ENCODE measurements at regions not wholly inside any gene's neighbourhood (a gene's known extent, or its start where the extent isn't known, plus 50 kb on each side); places are given as distances from the start of the nearest gene placed in this dataset.

DNA sequence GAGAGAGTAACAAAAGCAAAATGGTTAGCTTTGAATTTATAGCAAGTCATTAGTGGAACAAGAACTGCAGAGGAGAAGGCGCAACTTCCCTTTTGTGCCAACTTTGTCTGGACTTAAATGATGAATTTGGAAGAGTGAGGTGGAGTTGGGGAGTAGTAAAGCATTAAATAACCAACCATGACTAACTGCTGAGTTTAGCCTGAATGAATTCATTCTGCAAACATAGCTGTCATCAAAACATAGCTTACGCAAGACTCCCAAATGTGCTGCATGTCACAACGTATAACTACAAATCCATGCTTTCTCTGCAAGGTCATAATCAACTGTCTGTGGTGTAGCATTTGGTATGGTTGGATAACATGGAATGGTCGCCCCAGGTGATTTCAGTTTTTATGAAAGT, 75.9 kb upstream of the RPL34 start:
- intact Hi-C loops (cut with DNase I; ENCODE audit: low total_unique reads) = no loop called here
- Histone ChIP-seq H3K36me3 (ENCODE audit: low read depth, missing control alignments) (no peaks in the 10 kb centered on the region), H3K4me1 (no peaks in the 10 kb centered on the region), H3K4me3 (no peak overlapping the region), H3K27ac (no peak overlapping the region), H3K27me3 (no peaks in the 10 kb centered on the region), H3K9me3 (no peaks in the 10 kb centered on the region)
- no peak for DNase-seq
- WGBS, 2 donors = 89 to 93% methylated on average over 4 of the region's 4 CpGs
- TF ChIP-seq POLR2A (IDR thresholded peaks at IDR 0.05) = no peak
- TF ChIP-seq, protein P1, sequence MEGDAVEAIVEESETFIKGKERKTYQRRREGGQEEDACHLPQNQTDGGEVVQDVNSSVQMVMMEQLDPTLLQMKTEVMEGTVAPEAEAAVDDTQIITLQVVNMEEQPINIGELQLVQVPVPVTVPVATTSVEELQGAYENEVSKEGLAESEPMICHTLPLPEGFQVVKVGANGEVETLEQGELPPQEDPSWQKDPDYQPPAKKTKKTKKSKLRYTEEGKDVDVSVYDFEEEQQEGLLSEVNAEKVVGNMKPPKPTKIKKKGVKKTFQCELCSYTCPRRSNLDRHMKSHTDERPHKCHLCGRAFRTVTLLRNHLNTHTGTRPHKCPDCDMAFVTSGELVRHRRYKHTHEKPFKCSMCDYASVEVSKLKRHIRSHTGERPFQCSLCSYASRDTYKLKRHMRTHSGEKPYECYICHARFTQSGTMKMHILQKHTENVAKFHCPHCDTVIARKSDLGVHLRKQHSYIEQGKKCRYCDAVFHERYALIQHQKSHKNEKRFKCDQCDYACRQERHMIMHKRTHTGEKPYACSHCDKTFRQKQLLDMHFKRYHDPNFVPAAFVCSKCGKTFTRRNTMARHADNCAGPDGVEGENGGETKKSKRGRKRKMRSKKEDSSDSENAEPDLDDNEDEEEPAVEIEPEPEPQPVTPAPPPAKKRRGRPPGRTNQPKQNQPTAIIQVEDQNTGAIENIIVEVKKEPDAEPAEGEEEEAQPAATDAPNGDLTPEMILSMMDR (IDR thresholded peaks at IDR 0.05) = no peak

DNA sequence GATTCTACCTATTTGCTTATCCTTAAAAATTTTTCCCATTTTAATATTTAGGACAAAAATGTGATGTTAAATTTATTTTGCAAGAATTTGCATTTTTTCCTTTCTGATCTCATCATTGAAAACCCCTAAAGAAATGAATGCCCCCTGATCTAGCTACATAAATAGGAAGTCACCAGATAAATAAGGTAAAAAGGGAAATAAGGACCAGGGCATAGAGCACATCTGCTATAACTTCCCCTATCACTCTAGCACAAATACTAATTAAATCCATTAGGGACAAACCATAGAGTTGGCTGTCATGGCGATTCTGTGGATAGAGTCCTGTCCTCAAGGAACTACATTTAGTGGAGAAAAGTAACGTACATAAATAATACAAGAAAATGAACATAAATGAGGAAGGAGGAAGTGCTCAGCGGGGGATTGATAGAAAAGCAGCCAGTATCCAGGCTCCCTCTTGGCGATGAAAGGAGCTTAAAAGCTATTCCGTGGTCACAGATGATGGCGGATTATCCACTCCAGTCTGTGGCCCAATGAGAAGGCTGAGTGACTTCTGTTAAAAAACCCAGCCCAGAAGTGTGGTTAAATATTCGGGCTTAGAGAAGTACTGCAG, 76.9 kb upstream of the RPL34 start:
- Histone ChIP-seq H3K4me1 (no peaks in the 10 kb centered on the region), H3K36me3 (ENCODE audit: low read depth, missing control alignments) (no peaks in the 10 kb centered on the region), H3K27me3 (no peaks in the 10 kb centered on the region), H3K9me3 (no peaks in the 10 kb centered on the region), H3K27ac (no peak overlapping the region), H3K4me3 (no peak overlapping the region)
- no peak for TF ChIP-seq POLR2A (IDR thresholded peaks at IDR 0.05)
- TF ChIP-seq, protein P1 (IDR thresholded peaks at IDR 0.05) = no peak
- 82 to 84% methylated on average over 7 of the region's 7 CpGs for WGBS, 2 donors
- DNase-seq = no peak
- intact Hi-C loops (cut with DNase I; ENCODE audit: low total_unique reads) = no loop called here

DNA sequence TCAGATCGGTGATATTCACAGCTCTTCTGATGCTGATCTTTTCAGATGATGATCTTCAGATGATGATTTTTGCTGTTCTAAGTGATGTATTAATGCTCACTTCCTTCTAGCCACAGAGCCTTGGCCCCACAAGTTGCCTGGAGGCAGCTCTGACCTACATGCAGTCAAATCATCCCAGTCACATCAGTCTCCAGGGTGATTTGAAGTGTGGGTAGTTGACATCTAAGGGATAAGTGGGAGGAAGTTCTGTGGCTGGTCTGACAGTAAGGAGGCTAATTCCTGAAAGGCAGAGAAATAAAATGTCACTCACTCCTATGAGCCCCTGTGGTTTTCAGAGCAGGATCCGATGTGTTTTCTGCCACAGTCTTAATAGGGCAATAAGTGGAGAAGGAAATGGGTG, 79.8 kb upstream of the RPL34 start:
- TF ChIP-seq, protein P1 (IDR thresholded peaks at IDR 0.05) = no peak
- no peak for TF ChIP-seq POLR2A (IDR thresholded peaks at IDR 0.05)
- 53 to 93% methylated on average over 2 of the region's 2 CpGs for WGBS, 2 donors
- intact Hi-C loops (cut with DNase I; ENCODE audit: low total_unique reads) = no loop called here
- Histone ChIP-seq H3K27ac (no peak overlapping the region), H3K4me3 (no peak overlapping the region), H3K9me3 (no peaks in the 10 kb centered on the region), H3K27me3 (no peaks in the 10 kb centered on the region), H3K4me1 (no peaks in the 10 kb centered on the region), H3K36me3 (ENCODE audit: low read depth, missing control alignments) (no peaks in the 10 kb centered on the region)
- no peak for DNase-seq

DNA sequence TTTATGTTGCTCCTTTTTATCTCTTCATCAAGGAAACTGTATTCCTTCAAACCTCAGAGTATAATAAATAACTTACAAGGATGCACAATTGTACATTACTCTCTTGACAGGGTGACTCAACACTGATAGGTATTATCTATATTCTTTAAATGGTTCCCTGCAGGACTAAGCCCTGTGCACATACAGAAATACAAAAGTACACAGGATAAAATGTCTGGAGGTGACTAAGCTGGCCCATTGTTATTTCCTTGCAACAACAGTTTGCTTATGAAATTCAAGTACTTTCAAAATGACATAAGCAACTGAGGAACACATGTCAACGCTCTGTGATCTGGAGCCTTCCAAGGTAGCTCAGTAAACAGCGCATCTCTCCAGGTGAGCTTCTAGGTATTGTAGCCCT, 83.8 kb upstream of the RPL34 start:
- Histone ChIP-seq H3K27me3 (no peaks in the 10 kb centered on the region), H3K4me1 (no peaks in the 10 kb centered on the region), H3K9me3 (no peaks in the 10 kb centered on the region), H3K36me3 (ENCODE audit: low read depth, missing control alignments) (no peaks in the 10 kb centered on the region), H3K4me3 (no peak overlapping the region), H3K27ac (no peak overlapping the region)
- WGBS, 2 donors = 90 to 95% methylated on average over 2 of the region's 2 CpGs
- intact Hi-C loops (cut with DNase I; ENCODE audit: low total_unique reads) = no loop called here
- no peak for TF ChIP-seq POLR2A (IDR thresholded peaks at IDR 0.05)
- TF ChIP-seq, protein P1 (IDR thresholded peaks at IDR 0.05) = no peak
- DNase-seq = no peak

DNA sequence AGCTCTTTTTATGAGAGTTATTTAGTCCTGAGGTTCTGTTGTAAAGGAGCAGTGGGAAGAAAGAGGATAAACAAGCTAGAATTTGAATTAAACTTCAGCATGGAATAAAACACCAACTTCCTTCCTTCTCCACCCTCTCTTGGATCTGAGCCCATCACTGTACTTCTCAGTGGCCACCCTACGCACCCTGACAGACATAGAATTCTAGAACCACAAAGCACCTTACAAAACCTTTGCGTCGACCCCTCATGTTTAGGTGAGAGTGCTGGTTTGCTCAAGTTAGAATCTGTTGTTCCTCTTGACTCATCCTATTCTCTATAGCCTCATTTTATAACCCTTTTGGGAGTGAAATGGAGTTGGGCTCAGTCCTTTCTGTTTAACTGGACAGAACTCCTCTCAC, 84.6 kb upstream of the RPL34 start:
- H3K9me3 ChIP-seq = no peaks in the 10 kb centered on the region
- H3K27me3 ChIP-seq = no peaks in the 10 kb centered on the region
- DNase-seq = no peak
- no peak overlapping the region for H3K4me3 ChIP-seq
- intact Hi-C loops (cut with DNase I; ENCODE audit: low total_unique reads) = no loop called here
- WGBS, 2 donors = 56 to 78% methylated on average over 3 of the region's 3 CpGs
- no peaks in the 10 kb centered on the region for H3K36me3 ChIP-seq (ENCODE audit: low read depth, missing control alignments)
- TF ChIP-seq POLR2A (IDR thresholded peaks at IDR 0.05) = no peak
- TF ChIP-seq, protein P1 (IDR thresholded peaks at IDR 0.05) = no peak
- no peak overlapping the region for H3K27ac ChIP-seq
- H3K4me1 ChIP-seq = no peaks in the 10 kb centered on the region

Measured in testis (tissue), 2 donors.